GM23248 (cell line): ENCODE measurements at regions not wholly inside any gene's neighbourhood (a gene's known extent, or its start where the extent isn't known, plus 50 kb on each side); places are given as distances from the start of the nearest gene placed in this dataset.

ENCODE experiments used
- EZH2 ChIP-seq: fragments of 200-600 bp; sonication (generic); IDR thresholded peaks from 2 replicates; pipeline ENCODE4 v1.6.1; 2018; ENCODE audit warnings: antibody characterized with exemption, mild to moderate bottlenecking; ENCODE audit not compliant: insufficient read depth, poor library complexity, severe bottlenecking
- EZH2phosphoT487 ChIP-seq: fragments of 200-600 bp; sonication (generic); IDR thresholded peaks from 2 replicates; pipeline ENCODE4 v1.6.1; 2018; ENCODE audit warnings: antibody characterized with exemption, moderate library complexity, mild to moderate bottlenecking, low read depth; ENCODE audit not compliant: insufficient read depth

DNA sequence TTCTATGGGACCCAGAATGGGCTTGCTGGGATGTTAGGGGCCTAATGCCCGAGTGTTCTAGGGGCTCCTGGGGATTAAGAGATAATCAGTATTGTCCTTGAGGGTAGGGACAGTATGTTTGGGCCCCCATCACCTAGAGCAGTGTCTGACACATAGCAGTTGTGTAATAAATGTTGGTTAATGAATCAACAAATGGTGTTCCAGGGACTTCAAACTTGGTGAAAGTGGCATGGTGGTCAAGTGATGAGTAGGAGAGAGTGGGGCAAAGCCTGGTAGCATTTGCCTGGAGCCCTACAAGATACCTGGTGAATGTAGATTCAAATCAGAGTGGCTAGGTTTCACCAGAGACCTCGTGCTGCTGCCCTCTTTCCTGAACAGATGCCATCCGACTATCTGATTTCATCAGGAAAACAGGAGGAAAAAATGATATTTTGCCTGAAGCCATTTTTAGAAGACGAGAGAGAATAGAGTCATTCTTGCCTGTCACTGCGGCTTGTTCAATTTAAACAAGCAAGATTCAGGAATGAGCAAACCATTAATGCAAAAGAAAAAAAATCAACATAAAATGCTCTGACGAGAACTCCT lies 117.3 kb downstream of the RPL22L1 start:
- no peak for TF ChIP-seq EZH2phosphoT487
- no peak for TF ChIP-seq EZH2
